ENCODE measurements at regions not wholly inside any gene's neighbourhood (a gene's known extent, or its start where the extent isn't known, plus 50 kb on each side); places are given as distances from the start of the nearest gene placed in this dataset.

DNA sequence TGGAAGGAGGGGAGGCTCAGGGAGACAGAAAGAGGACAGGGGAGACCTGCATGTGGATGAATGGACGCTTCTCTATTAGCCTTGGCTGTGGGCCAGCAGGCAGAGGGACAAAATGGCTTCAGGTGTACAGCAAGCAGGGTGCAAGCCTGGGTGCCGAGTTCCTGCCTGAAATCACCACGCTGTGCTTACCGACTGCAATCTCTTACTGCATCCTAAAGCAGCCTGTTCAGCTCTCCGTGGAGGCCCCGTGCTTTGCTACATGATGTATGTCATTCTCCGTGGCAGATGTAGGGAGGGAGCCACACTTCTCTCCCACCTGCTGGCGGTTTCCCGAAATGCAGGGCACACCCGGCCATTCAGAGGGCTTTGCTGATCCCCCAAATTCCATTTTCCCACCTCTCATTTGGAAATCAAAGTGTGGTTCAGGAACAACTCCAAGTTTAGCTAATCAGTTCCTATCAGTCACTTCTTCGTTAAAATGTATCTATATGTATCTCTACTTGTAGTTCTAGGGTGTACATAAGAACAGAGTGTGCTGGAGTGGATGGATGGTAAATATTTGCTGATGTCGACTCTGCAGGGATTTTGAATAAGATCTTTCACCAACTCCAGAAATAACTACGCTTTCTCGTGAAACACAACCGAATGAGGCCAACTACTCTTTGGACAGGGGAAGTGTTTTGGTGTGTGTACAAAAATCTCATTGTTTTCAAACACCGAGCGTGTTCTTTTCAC is 122.3 kb upstream of the BACE2 start:
- no peak for DNase-seq (ENCODE audit: low read depth, low spot score)

- no peak for DNase-seq (ENCODE audit: low read depth, low spot score)
Measured at GRCh38 chr21:41048145-41048544, 119.8 kb upstream of the BACE2 start.

GRCh38 chr21:41048623-41049022 is 119.3 kb upstream of the BACE2 start:
- DNase-seq (ENCODE audit: low read depth, low spot score), result no peak

- no peak for DNase-seq (ENCODE audit: low read depth, low spot score)
Measured at GRCh38 chr21:41052820-41053555, 115.0 kb upstream of the BACE2 start.

GRCh38 chr21:41054018-41054578 is 113.9 kb upstream of the BACE2 start:
- DNase-seq (ENCODE audit: low read depth, low spot score), result no peak

GRCh38 chr21:41055266-41055665 is 112.7 kb upstream of the BACE2 start:
- DNase-seq (ENCODE audit: low read depth, low spot score), result no peak

GRCh38 chr21:41059871-41060270 is 108.1 kb upstream of the BACE2 start:
- DNase-seq (ENCODE audit: low read depth, low spot score), result no peak

DNA sequence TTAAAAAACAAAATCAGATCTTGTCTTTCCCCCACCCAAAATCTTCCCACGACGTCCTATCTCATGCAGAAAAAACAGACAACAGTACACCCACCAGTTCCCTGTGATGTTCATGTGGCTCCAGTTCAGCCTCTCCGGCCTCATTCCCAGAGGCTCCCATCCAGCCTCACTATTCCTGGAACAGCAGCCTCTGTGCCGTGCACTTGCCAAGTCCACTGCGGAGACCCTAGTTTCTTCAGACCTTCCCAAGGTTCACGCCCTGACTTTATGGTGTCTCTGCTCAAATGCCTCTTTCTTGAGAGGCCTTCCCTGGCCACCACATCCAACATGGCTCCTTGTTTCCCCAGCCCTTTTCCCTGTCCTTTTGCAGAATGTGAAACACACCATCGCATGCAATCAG is 106.3 kb upstream of the BACE2 start:
- no peak for DNase-seq (ENCODE audit: low read depth, low spot score)

DNA sequence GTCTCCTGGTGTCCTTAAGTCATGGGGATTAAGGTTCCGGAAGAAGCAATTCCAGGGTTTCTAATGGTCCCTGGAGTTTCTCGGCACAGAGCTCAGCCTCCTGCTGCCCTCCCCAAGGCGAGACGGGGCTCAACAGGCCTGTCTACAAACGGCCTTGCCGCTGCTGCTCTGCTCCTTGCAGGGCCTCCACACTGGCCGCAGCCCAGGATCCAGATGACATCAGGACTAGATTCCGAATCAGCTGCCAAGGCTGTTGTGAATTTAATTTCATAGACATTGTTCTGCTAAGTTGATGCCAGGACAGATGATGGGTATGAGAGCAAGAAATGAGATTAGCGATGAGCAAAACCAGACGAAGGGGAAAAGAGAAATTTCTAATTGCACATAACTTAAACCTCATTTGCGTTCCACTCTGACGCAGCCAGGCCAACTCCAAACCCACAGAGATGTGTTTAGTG is 103.6 kb upstream of the BACE2 start:
- DNase-seq (ENCODE audit: low read depth, low spot score), result no peak

DNA sequence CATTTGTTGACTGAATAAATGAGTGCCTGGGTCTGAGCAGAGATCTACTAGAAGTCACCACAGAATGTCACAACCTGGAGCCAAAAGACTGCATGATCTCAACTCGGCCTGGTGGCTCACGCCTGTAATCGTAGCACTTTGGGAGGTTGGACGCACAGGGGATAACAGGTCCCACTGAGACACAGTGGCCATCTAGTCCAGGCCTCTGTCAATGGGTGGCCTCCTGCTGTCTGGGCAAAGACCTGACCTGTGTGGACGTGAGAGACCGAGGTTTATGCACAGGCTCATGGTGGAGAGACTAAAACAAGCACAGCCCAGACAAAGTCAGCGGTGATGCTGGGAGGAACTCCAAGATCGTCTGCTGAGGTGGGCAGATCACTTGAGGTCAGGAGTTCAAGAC is 103.0 kb upstream of the BACE2 start:
- DNase-seq (ENCODE audit: low read depth, low spot score), result no peak

DNA sequence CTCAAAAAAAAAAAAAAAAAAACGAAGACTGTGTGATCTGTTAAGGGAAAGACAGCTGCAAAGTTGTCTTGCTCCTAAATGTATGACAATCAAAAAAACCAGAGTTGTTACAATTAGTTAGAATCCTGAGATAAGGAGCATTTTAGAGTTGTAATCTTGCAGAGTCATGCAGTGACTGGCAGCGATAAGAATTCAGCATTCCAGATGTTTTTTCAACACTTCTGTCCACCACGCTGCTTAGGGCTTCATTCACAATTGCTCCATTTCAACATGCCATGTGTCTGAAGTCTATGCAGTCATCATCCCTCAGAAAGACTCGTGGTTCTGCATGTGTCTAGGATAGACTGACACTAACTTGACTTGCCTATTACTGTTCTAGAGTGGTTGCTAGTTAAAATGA is 102.4 kb upstream of the BACE2 start:
- DNase-seq (ENCODE audit: low read depth, low spot score), result no peak

GRCh38 chr21:41066086-41066938 is 101.6 kb upstream of the BACE2 start:
- no peak for DNase-seq (ENCODE audit: low read depth, low spot score)

- no peak for DNase-seq (ENCODE audit: low read depth, low spot score)
Measured at GRCh38 chr21:41067709-41068108, 100.3 kb upstream of the BACE2 start.

GRCh38 chr21:41068496-41068895 is 99.5 kb upstream of the BACE2 start:
- DNase-seq (ENCODE audit: low read depth, low spot score), result no peak

DNA sequence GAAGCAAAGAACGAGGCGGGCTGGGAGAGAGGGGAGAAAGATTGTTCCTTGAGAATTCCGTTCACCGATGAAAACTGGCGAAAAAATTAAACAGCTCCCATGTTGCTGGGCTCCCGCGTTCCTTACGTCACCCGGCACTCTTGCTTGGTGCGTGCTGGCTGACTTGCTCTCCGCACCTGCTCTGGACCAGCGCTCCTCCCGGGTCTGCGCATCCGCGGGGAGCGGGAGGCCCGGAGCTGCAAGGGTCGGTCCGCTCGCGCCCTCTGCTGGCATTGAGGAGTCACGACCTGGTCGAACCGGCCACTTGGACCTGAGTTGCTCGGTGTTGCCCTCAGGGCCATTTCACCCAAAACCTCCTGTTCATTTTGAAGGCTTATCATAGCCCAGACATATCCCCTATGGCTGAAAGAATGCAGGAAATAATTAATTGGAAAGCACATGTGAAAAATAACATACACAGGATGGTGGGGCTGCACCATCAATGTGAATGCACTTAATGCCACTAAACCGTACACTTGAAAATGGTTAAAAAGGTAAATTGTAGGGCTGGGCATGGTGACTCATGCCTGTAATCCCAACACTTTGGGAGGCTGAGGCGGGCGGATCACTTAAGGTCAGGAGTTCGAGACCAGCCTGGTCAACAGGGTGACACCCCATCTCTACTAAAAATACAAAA is 98.9 kb upstream of the BACE2 start:
- DNase-seq (ENCODE audit: low read depth, low spot score), result peak; percentile 9

- no peak for DNase-seq (ENCODE audit: low read depth, low spot score)
Measured at GRCh38 chr21:41070284-41070683, 97.7 kb upstream of the BACE2 start.

DNA sequence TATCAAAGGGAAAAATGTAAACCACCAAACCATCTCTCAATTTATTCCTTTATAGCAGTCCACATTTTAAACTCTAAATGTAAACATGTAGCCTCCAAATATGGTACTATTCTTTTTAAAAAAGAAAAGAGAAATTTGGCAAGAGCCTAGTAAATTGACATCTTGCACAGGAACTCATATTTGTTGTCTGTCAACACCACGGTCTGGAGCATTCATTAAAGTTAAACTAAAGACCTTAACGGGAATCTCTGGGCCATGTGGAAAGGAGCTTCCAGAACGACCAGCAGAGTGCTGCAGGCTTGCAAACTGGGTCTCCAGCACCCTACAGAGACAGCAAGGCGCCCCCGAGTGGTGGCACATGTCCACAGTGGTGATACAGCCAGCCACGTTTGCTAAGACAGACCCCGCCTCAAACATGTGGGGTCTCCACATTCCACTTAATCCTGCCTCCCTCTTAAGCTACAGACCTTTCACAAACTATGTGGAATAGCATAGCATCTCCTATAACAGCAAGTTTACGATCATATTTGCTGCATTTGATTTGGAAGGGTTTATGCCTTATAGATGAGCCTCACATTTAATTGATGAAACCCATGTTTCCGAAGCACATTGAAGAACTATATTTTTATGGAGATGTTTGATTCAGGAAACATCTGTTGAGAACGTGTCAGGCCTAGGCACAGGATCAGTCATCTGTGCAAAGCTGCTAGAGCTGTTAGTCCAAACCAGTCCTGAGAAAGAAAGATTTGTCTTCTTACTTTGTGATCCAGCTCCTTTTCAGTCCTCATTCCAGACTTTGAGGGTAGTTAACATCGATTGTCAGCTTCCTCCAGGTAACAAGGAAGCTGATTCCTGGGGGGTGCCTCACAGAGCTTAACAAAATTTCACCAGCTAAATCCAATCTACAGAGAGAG is 96.4 kb upstream of the BACE2 start:
- DNase-seq (ENCODE audit: low read depth, low spot score), result no peak

- DNase-seq (ENCODE audit: low read depth, low spot score), result no peak
Measured at GRCh38 chr21:41073558-41073957, 94.4 kb upstream of the BACE2 start.

- DNase-seq (ENCODE audit: low read depth, low spot score), result no peak
Measured at GRCh38 chr21:41074396-41075184, 93.4 kb upstream of the BACE2 start.

- no peak for DNase-seq (ENCODE audit: low read depth, low spot score)
Measured at GRCh38 chr21:41075656-41076055, 92.3 kb upstream of the BACE2 start.
